Spleen (tissue), 11 donors: ENCODE measurements at regions not wholly inside any gene's neighbourhood (a gene's known extent, or its start where the extent isn't known, plus 50 kb on each side); places are given as distances from the start of the nearest gene placed in this dataset.

Experiments used
- DNase-seq: peaks from one replicate; pipeline ENCODE4 v3.0.0-alpha.2; 2020
- H3K27ac ChIP-seq, 8 donors: fragments of 200-600 bp; sonication (generic) in 7 of 8; 1 replicate in 4 of 8; 2 replicates in 4 of 8; pipeline versions ENCODE4 v1.5.0 to v1.8.0; 2016 to 2021; ENCODE audit warnings: inconsistent platforms in 4 of 8, mild to moderate bottlenecking in 4 of 8, moderate library complexity in 1 of 8
- H3K27me3 ChIP-seq, 7 donors: fragments of 200-600 bp; sonication (generic) in 6 of 7; replicated peaks in 1 of 7; 1 replicate in 4 of 7; 2 replicates in 3 of 7; pipeline versions ENCODE4 v1.5.0 to v1.8.0; 2016 to 2021; ENCODE audit warnings: inconsistent platforms in 3 of 7, mild to moderate bottlenecking in 1 of 7
- H3K36me3 ChIP-seq, 6 donors: fragments of 200-600 bp; sonication (generic) in 5 of 6; 1 replicate in 4 of 6; 2 replicates in 2 of 6; pipeline versions ENCODE4 v1.5.0 to v1.8.0; 2016 to 2021; ENCODE audit warnings: inconsistent platforms in 2 of 6
- H3K4me1 ChIP-seq, 6 donors: fragments of 200-600 bp; sonication (generic) in 5 of 6; 1 replicate in 3 of 6; 2 replicates in 3 of 6; pipeline versions ENCODE4 v1.5.0 to v1.8.0; 2016 to 2021; ENCODE audit warnings: inconsistent platforms in 3 of 6
- H3K4me3 ChIP-seq, 8 donors: fragments of 200-600 bp; sonication (generic) in 7 of 8; 1 replicate in 4 of 8; 2 replicates in 4 of 8; pipeline versions ENCODE4 v1.5.0 to v1.8.0; 2016 to 2021; ENCODE audit warnings: inconsistent platforms in 4 of 8, mild to moderate bottlenecking in 4 of 8, moderate library complexity in 2 of 8
- H3K9me3 ChIP-seq, 8 donors: fragments of 200-600 bp; sonication (generic) in 7 of 8; 1 replicate in 4 of 8; 2 replicates in 4 of 8; pipeline versions ENCODE4 v1.5.0 to v1.8.0; 2016 to 2021; ENCODE audit warnings: inconsistent platforms in 4 of 8
- CTCF ChIP-seq, 11 experiments: fragments of 200-600 bp in 7 of 11; fragments of 450-650 bp in 4 of 11; sonication (generic) in 4 of 11; IDR thresholded peaks in 8 of 11; conservative IDR thresholded peaks in 3 of 11; 1 replicate in 7 of 11; 2 replicates in 4 of 11; pipeline versions ENCODE4 v1.4.0 to v1.8.0; 2016 to 2021; ENCODE audit warnings: antibody characterized with exemption in 11 of 11, inconsistent platforms in 4 of 11, mild to moderate bottlenecking in 1 of 11
- POLR2A ChIP-seq, 3 donors: fragments of 450-650 bp; IDR thresholded peaks; one replicate each; pipeline ENCODE4 v1.5.1; 2017; ENCODE audit warnings: antibody characterized with exemption in 3 of 3, mild to moderate bottlenecking in 1 of 3
- POLR2AphosphoS5 ChIP-seq, 3 donors: sonication (generic); formaldehyde crosslinking; IDR thresholded peaks; one replicate each; pipeline ENCODE4 v1.5.1; 2017; ENCODE audit warnings: antibody characterized with exemption in 3 of 3
- WGBS, 5 donors: extraction: QIAGEN DNeasy Blood & Tissue Kit in 3 of 5; methylation state at CpG; one replicate each; pipeline versions ENCODE4 v1.1.5 to v1.1.7; 2013 to 2018; 5-methylcytosine and 5-hydroxymethylcytosine counted together
- intact Hi-C: fragments of 100-400 bp; cut with DNase I; formaldehyde crosslinking; loops from one replicate; pipeline ENCODE4 v1.15.0; 2023; ENCODE audit warnings: low total_unique reads
- donor health status: healthy with polysubstance abuse.
- donor health status: DM: no; HTN: no; CAD: no; lungs with moderate emphysema.
- donor health status: DM: no; HTN: no; CAD: no.
- donor health status: Bipolar disorder and iron deficiency.
- donor health status: healthy.
- donor health status: DM: no; HTN: no; CAD: no.
- donor health status: DM: yes; HTN: yes; CAD: no.

DNA sequence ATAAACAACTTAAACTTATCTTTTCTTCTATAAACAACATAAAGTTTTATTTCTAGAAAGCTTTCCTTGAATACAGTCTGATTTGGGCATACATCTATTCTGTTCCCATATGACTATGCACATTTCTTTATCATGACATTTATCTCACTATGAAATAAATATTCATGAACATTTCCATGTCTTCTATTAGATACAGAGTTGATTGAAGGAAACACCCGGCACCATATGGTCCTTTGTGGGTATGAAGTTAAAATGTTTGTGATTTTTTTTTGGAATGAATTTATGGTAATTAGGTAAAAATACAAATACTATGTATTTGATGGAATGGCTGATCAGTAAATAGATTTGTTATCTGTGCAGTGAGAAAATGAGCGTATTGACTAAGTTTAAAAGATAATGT is 1209.8 kb upstream of the ACO1 start:
- H3K9me3 ChIP-seq: no peaks in the 10 kb centered on the region
- no peaks in the 10 kb centered on the region for H3K4me1 ChIP-seq
- intact Hi-C loops: no loop called here
- no peaks in the 10 kb centered on the region for H3K27me3 ChIP-seq
- TF ChIP-seq POLR2A (IDR thresholded peaks at IDR 0.05) (no peak), CTCF (IDR thresholded peaks at IDR 0.05 in 8 of 11, conservative IDR thresholded peaks at IDR 0.05 in 3 of 11) (no peak), POLR2AphosphoS5 (IDR thresholded peaks at IDR 0.05) (no peak)
- no peak overlapping the region for H3K4me3 ChIP-seq
- DNase-seq: no peak
- 86 to 92% (median 88%) methylated on average over 2 of the region's 2 CpGs for WGBS, 5 donors
- H3K36me3 ChIP-seq: no peaks in the 10 kb centered on the region
- H3K27ac ChIP-seq: no peak overlapping the region

DNA sequence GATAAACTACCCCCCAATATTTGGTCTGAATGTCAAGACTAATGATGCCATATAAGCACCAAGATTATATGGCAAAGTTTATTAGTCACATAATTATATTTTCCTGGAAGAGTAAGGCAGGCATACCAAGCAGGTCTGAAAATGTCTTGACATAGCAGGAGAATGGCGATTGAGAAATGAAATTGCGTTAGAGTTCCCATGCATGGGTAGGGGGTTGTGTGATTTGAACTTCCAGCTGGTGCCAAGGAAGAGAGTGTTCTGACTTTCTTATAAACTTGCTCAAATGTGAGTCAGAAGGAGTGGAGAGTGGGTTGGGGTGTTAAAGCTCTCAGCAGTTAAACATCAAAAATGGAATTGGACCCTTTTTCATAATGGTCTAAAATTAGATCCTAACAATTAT is 1200.6 kb upstream of the ACO1 start:
- Histone ChIP-seq H3K27ac (no peak overlapping the region), H3K4me1 (no peaks in the 10 kb centered on the region), H3K4me3 (no peak overlapping the region), H3K27me3 (no peaks in the 10 kb centered on the region), H3K9me3 (no peaks in the 10 kb centered on the region), H3K36me3 (no peaks in the 10 kb centered on the region)
- intact Hi-C loops: no loop called here
- DNase-seq: no peak
- 81 to 99% (median 87%) methylated on average over 2 of the region's 2 CpGs for WGBS, 5 donors
- TF ChIP-seq POLR2AphosphoS5 (IDR thresholded peaks at IDR 0.05) (no peak), CTCF (IDR thresholded peaks at IDR 0.05 in 8 of 11, conservative IDR thresholded peaks at IDR 0.05 in 3 of 11) (no peak), POLR2A (IDR thresholded peaks at IDR 0.05) (no peak)

GRCh38 chr9:31185831-31186230 is 1198.6 kb upstream of the ACO1 start:
- H3K4me1 ChIP-seq: no peaks in the 10 kb centered on the region
- DNase-seq: no peak
- H3K4me3 ChIP-seq: no peak overlapping the region
- H3K27ac ChIP-seq: no peak overlapping the region
- H3K36me3 ChIP-seq: no peaks in the 10 kb centered on the region
- no peaks in the 10 kb centered on the region for H3K27me3 ChIP-seq
- H3K9me3 ChIP-seq: no peaks in the 10 kb centered on the region
- intact Hi-C loops: no loop called here
- TF ChIP-seq POLR2A (IDR thresholded peaks at IDR 0.05) (no peak), POLR2AphosphoS5 (IDR thresholded peaks at IDR 0.05) (no peak), CTCF (IDR thresholded peaks at IDR 0.05 in 8 of 11, conservative IDR thresholded peaks at IDR 0.05 in 3 of 11) (no peak)

- intact Hi-C loops: no loop called here
- WGBS, 5 donors: 40 to 70% (median 62%) methylated on average over 1 of the region's 1 CpG
- Histone ChIP-seq H3K27ac (no peak overlapping the region), H3K36me3 (no peaks in the 10 kb centered on the region), H3K27me3 (no peaks in the 10 kb centered on the region), H3K4me3 (no peak overlapping the region), H3K9me3 (no peaks in the 10 kb centered on the region), H3K4me1 (no peaks in the 10 kb centered on the region)
- no peak for DNase-seq
- TF ChIP-seq POLR2AphosphoS5 (IDR thresholded peaks at IDR 0.05) (no peak), CTCF (IDR thresholded peaks at IDR 0.05 in 8 of 11, conservative IDR thresholded peaks at IDR 0.05 in 3 of 11) (no peak), POLR2A (IDR thresholded peaks at IDR 0.05) (no peak)
These were observed 1195.9 kb upstream of the ACO1 start for GRCh38 chr9:31188496-31188895.
